ENCODE measurements at regions not wholly inside any gene's neighbourhood (a gene's known extent, or its start where the extent isn't known, plus 50 kb on each side); places are given as distances from the start of the nearest gene placed in this dataset.

DNA sequence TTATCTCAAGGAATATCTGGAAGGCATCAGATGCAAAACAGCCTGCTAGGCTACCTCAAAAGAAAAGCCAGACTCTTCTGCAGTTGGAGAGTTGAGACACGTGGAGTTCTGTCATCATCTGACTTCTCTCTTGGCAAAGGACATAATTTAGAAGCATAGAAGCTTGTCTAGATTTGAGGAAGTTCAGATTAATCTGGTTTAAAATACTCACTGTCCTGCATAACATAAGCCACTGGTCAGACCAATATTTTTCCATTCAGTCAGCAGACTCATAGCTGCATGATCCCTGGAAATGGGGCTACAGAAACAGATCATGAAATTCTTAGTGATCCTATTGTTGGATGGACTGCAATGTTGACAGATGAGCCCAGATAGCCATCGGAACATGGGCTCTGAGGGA, 349.0 kb downstream of the TXNL1 start:
- H3K4me3 ChIP-seq (ENCODE audit: low read depth in 2 of 2, low read length in 2 of 2), result no peak overlapping the region
- POLR2A ChIA-PET, result no interaction called here
- H3K27me3 ChIP-seq (ENCODE audit: control insufficient read depth, insufficient read depth, low read length), result no peaks in the 10 kb centered on the region
- CTCF ChIA-PET, result no interaction called here
- TF ChIP-seq, protein P1, sequence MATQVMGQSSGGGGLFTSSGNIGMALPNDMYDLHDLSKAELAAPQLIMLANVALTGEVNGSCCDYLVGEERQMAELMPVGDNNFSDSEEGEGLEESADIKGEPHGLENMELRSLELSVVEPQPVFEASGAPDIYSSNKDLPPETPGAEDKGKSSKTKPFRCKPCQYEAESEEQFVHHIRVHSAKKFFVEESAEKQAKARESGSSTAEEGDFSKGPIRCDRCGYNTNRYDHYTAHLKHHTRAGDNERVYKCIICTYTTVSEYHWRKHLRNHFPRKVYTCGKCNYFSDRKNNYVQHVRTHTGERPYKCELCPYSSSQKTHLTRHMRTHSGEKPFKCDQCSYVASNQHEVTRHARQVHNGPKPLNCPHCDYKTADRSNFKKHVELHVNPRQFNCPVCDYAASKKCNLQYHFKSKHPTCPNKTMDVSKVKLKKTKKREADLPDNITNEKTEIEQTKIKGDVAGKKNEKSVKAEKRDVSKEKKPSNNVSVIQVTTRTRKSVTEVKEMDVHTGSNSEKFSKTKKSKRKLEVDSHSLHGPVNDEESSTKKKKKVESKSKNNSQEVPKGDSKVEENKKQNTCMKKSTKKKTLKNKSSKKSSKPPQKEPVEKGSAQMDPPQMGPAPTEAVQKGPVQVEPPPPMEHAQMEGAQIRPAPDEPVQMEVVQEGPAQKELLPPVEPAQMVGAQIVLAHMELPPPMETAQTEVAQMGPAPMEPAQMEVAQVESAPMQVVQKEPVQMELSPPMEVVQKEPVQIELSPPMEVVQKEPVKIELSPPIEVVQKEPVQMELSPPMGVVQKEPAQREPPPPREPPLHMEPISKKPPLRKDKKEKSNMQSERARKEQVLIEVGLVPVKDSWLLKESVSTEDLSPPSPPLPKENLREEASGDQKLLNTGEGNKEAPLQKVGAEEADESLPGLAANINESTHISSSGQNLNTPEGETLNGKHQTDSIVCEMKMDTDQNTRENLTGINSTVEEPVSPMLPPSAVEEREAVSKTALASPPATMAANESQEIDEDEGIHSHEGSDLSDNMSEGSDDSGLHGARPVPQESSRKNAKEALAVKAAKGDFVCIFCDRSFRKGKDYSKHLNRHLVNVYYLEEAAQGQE (IDR thresholded peaks at IDR 0.05; ENCODE audit: insufficient read depth in 1 of 2, low read depth in 2 of 2, low read length in 1 of 2), result no peak
- no peak for TF ChIP-seq POLR2AphosphoS5 (IDR thresholded peaks at IDR 0.05; ENCODE audit: low read depth, low read length)
- TF ChIP-seq, protein P2, sequence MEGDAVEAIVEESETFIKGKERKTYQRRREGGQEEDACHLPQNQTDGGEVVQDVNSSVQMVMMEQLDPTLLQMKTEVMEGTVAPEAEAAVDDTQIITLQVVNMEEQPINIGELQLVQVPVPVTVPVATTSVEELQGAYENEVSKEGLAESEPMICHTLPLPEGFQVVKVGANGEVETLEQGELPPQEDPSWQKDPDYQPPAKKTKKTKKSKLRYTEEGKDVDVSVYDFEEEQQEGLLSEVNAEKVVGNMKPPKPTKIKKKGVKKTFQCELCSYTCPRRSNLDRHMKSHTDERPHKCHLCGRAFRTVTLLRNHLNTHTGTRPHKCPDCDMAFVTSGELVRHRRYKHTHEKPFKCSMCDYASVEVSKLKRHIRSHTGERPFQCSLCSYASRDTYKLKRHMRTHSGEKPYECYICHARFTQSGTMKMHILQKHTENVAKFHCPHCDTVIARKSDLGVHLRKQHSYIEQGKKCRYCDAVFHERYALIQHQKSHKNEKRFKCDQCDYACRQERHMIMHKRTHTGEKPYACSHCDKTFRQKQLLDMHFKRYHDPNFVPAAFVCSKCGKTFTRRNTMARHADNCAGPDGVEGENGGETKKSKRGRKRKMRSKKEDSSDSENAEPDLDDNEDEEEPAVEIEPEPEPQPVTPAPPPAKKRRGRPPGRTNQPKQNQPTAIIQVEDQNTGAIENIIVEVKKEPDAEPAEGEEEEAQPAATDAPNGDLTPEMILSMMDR (IDR thresholded peaks at IDR 0.05), result no peak
- no peak for TF ChIP-seq TCF7L2 (IDR thresholded peaks at IDR 0.05; ENCODE audit: low read depth, low read length)
- TF ChIP-seq SIN3A (IDR thresholded peaks at IDR 0.05; ENCODE audit: borderline replicate concordance, insufficient read depth, low read depth, low read length), result no peak
- intact Hi-C loops (cut with micrococcal nuclease; ENCODE audit: unreplicated experiment) (no loop called here), in situ Hi-C loops (cut with HindIII; ENCODE audit: low pct_unique_long_range_greater_than_20kb, low sequenced_read_pairs) (no loop called here)
- ATAC-seq, result no peak
- DNase-seq (ENCODE audit: low read depth, low spot score), result no peak
- BruUV-seq (replicated peaks), result no TSS peak
- no peak overlapping the region for H3K27ac ChIP-seq (ENCODE audit: low read length)
- H3K36me3 ChIP-seq (ENCODE audit: control insufficient read depth, insufficient read depth, low read length), result no peaks in the 10 kb centered on the region
- H3K4me1 ChIP-seq (ENCODE audit: control insufficient read depth, insufficient read depth, low read length), result no peaks in the 10 kb centered on the region
- no peaks in the 10 kb centered on the region for H3K9me3 ChIP-seq (ENCODE audit: control insufficient read depth, insufficient read depth, low read depth, low read length)

DNA sequence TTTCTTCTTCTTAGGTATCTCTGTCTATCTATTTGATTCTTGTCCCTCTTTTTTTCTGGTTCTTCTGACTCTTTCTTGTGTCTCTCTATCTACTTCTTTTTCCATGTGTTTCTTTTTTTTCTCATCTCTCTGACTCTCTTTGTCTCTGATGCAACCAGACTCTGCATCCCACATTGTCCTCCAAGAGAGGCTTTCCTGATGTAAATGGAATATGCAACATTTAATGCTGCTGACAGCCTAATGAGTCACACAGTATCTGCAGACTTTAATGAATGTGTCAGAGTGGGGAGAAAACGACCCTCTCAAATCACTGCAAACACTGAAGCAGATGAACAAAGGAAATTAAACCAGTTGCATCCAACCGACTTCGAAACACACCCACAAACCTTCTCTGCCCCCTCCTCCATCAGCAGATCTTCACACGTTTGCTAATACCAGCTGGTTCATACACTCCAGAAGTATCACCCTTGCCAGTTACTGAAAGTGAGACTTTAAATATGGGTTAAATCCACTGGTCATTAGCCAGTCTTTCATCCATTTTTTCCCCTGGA, 351.5 kb downstream of the TXNL1 start:
- Histone ChIP-seq H3K27ac (ENCODE audit: low read length) (no peak overlapping the region), H3K9me3 (ENCODE audit: control insufficient read depth, insufficient read depth, low read depth, low read length) (no peaks in the 10 kb centered on the region), H3K4me1 (ENCODE audit: control insufficient read depth, insufficient read depth, low read length) (no peaks in the 10 kb centered on the region), H3K4me3 (ENCODE audit: low read depth in 2 of 2, low read length in 2 of 2) (no peak overlapping the region), H3K27me3 (ENCODE audit: control insufficient read depth, insufficient read depth, low read length) (no peaks in the 10 kb centered on the region), H3K36me3 (ENCODE audit: control insufficient read depth, insufficient read depth, low read length) (no peaks in the 10 kb centered on the region)
- intact Hi-C loops (cut with micrococcal nuclease; ENCODE audit: unreplicated experiment) (no loop called here), in situ Hi-C loops (cut with HindIII; ENCODE audit: low pct_unique_long_range_greater_than_20kb, low sequenced_read_pairs) (no loop called here)
- CTCF ChIA-PET, result no interaction called here
- POLR2A ChIA-PET, result no interaction called here
- no peak for TF ChIP-seq SIN3A (IDR thresholded peaks at IDR 0.05; ENCODE audit: borderline replicate concordance, insufficient read depth, low read depth, low read length)
- TF ChIP-seq POLR2AphosphoS5 (IDR thresholded peaks at IDR 0.05; ENCODE audit: low read depth, low read length), result no peak
- BruUV-seq (replicated peaks), result no TSS peak
- ATAC-seq, result no peak
- no peak for DNase-seq (ENCODE audit: low read depth, low spot score)

GRCh38 chr18:56285387-56286065, 352.9 kb downstream of the TXNL1 start:
- ChIA-PET POLR2A (no interaction called here), CTCF (no interaction called here)
- intact Hi-C loops (cut with micrococcal nuclease; ENCODE audit: unreplicated experiment), result no loop called here
- in situ Hi-C loops (cut with HindIII; ENCODE audit: low pct_unique_long_range_greater_than_20kb, low sequenced_read_pairs), result no loop called here
- BruUV-seq (replicated peaks), result no TSS peak
- Histone ChIP-seq H3K36me3 (ENCODE audit: control insufficient read depth, insufficient read depth, low read length) (no peaks in the 10 kb centered on the region), H3K4me1 (ENCODE audit: control insufficient read depth, insufficient read depth, low read length) (no peaks in the 10 kb centered on the region), H3K9me3 (ENCODE audit: control insufficient read depth, insufficient read depth, low read depth, low read length) (no peaks in the 10 kb centered on the region), H3K27ac (ENCODE audit: low read length) (no peak overlapping the region), H3K4me3 (ENCODE audit: low read depth in 2 of 2, low read length in 2 of 2) (no peak overlapping the region), H3K27me3 (ENCODE audit: control insufficient read depth, insufficient read depth, low read length) (no peaks in the 10 kb centered on the region)
- no peak for DNase-seq (ENCODE audit: low read depth, low spot score)
- ATAC-seq, result no peak
- TF ChIP-seq TCF7L2 (IDR thresholded peaks at IDR 0.05; ENCODE audit: low read depth, low read length), result no peak
- TF ChIP-seq, protein P2 (IDR thresholded peaks at IDR 0.05), result no peak
- no peak for TF ChIP-seq SIN3A (IDR thresholded peaks at IDR 0.05; ENCODE audit: borderline replicate concordance, insufficient read depth, low read depth, low read length)
- TF ChIP-seq, protein P1 (IDR thresholded peaks at IDR 0.05; ENCODE audit: insufficient read depth in 1 of 2, low read depth in 2 of 2, low read length in 1 of 2), result no peak
- no peak for TF ChIP-seq POLR2AphosphoS5 (IDR thresholded peaks at IDR 0.05; ENCODE audit: low read depth, low read length)

Measured in Panc1 (cell line).